ENCODE measurements at regions not wholly inside any gene's neighbourhood (a gene's known extent, or its start where the extent isn't known, plus 50 kb on each side); places are given as distances from the start of the nearest gene placed in this dataset.

DNA sequence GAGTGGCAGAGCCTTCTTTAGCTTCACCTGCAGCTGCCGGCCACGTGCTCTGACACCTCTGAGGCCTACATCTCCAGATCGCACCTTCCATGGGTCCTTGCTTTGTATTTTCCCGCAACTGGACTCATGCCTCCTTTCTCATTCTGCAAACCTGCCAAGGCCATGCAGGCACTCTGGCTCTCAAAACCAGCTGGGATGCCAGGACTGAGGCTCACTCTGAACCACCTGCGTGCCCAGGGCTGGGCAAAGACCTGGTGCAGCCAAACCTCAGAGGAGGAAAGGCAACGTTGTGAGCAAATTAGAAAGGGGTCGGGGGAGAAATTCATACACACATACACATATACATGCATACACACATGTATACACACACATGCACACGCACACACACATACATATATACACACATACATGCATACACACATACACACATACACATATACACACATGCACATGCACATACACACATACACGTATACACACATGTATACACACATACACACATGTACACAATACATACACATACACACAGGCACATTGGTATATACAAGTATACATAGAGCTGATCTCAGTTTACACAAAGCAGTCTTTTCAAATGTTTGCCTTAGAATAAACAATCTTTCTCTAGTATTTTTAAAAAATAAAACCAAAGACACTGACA is 125.2 kb downstream of the RTP5 start:
- H3K36me3 ChIP-seq = no peaks in the 10 kb centered on the region
- no peaks in the 10 kb centered on the region for H3K4me1 ChIP-seq
- H3K27ac ChIP-seq = no peak overlapping the region
- no peak overlapping the region for H3K4me3 ChIP-seq
- DNase-seq = peak in 1 of 2 donors; percentile 35
- intact Hi-C loops (cut with DNase I; ENCODE audit: low total_unique reads) = no loop called here
- TF ChIP-seq, protein P1, sequence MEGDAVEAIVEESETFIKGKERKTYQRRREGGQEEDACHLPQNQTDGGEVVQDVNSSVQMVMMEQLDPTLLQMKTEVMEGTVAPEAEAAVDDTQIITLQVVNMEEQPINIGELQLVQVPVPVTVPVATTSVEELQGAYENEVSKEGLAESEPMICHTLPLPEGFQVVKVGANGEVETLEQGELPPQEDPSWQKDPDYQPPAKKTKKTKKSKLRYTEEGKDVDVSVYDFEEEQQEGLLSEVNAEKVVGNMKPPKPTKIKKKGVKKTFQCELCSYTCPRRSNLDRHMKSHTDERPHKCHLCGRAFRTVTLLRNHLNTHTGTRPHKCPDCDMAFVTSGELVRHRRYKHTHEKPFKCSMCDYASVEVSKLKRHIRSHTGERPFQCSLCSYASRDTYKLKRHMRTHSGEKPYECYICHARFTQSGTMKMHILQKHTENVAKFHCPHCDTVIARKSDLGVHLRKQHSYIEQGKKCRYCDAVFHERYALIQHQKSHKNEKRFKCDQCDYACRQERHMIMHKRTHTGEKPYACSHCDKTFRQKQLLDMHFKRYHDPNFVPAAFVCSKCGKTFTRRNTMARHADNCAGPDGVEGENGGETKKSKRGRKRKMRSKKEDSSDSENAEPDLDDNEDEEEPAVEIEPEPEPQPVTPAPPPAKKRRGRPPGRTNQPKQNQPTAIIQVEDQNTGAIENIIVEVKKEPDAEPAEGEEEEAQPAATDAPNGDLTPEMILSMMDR (IDR thresholded peaks at IDR 0.05) = no peak
- peaks cover 0 to 3% of the 10 kb centered on the region in 2 donors for H3K27me3 ChIP-seq
- no peaks in the 10 kb centered on the region for H3K9me3 ChIP-seq

DNA sequence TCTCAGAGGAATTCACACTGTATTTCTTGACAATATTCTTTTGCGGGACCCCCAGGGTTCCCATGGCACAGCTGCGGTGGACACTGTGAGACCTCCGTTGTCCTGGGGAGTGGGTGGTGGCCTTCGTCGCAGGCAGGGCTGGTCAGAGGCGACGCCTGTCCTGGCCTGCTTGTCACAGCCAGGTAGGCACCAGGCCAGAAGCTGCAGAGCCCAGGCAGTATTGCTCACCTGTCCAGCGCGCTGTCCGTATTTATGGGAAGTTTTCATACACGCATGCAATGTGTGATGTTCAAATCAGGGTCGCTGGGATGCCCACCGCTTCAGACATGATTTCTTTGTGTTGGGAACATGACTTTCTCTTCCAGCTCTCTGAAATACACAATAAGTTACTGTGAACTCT is 126.6 kb downstream of the RTP5 start:
- Histone ChIP-seq H3K4me1 (no peaks in the 10 kb centered on the region), H3K27ac (no peak overlapping the region), H3K9me3 (no peaks in the 10 kb centered on the region), H3K27me3 (peaks cover 0 to 3% of the 10 kb centered on the region in 2 donors), H3K4me3 (no peak overlapping the region), H3K36me3 (no peaks in the 10 kb centered on the region)
- TF ChIP-seq, protein P1 (IDR thresholded peaks at IDR 0.05) = no peak
- DNase-seq = peak in 1 of 2 donors; percentile 35
- intact Hi-C loops (cut with DNase I; ENCODE audit: low total_unique reads) = no loop called here

GRCh38 chr2:241997017-241997416 is 127.5 kb downstream of the RTP5 start:
- no peaks in the 10 kb centered on the region for H3K36me3 ChIP-seq
- H3K4me3 ChIP-seq = no peak overlapping the region
- TF ChIP-seq, protein P1 (IDR thresholded peaks at IDR 0.05) = no peak
- DNase-seq = no peak
- peaks cover 0 to 3% of the 10 kb centered on the region in 2 donors for H3K27me3 ChIP-seq
- no peaks in the 10 kb centered on the region for H3K4me1 ChIP-seq
- intact Hi-C loops (cut with DNase I; ENCODE audit: low total_unique reads) = no loop called here
- H3K9me3 ChIP-seq = no peaks in the 10 kb centered on the region
- no peak overlapping the region for H3K27ac ChIP-seq

DNA sequence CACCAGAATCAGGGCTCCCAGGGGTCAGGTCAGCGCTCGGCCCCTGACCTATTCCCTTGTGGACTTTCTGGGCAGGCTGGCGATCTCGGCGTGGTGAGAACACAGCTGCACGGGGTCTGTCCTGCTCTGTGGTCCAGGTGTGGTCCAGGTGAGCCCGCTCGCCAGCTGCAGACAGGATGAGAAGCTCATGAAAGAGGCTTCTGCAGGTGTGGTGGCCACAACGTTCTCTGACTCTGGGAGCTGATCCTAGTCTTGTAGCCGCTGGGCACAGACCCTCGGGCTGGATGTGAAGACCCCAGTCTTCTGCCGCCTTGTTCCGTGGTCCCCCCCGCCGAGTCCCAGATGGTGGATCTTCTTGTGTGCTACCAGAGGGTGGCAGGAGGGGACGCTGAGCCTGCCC is 129.7 kb downstream of the RTP5 start:
- Histone ChIP-seq H3K4me1 (no peaks in the 10 kb centered on the region), H3K4me3 (no peak overlapping the region), H3K27me3 (peaks cover 0 to 9% of the 10 kb centered on the region in 2 donors), H3K27ac (no peak overlapping the region), H3K9me3 (no peaks in the 10 kb centered on the region), H3K36me3 (no peaks in the 10 kb centered on the region)
- intact Hi-C loops (cut with DNase I; ENCODE audit: low total_unique reads) = no loop called here
- TF ChIP-seq, protein P1 (IDR thresholded peaks at IDR 0.05) = no peak
- peak in 1 of 2 donors; percentile 62 for DNase-seq

DNA sequence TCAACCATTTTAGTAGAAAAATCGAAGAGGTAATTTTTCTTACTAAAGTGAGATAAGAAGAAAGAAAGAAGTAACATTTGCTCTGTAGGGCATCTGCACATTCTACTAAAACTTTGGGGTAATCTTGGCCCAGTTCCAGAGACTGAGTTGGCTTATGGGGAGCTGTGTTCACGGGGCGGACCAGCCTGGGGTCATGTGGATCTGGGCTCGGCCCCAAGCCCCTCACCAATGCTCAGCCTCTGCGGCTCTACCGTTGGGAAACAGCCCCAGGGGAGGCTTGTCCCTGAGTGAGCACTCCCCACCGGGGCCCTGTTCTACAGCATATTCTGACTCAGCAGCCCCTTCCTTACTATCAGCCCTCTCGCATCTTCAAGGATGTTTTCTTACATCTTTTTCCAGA is 132.3 kb downstream of the RTP5 start:
- no peak overlapping the region for H3K4me3 ChIP-seq
- no peaks in the 10 kb centered on the region for H3K36me3 ChIP-seq
- DNase-seq = no peak
- no peaks in the 10 kb centered on the region for H3K4me1 ChIP-seq
- TF ChIP-seq, protein P1 (IDR thresholded peaks at IDR 0.05) = no peak
- peaks cover 0 to 9% of the 10 kb centered on the region in 2 donors for H3K27me3 ChIP-seq
- H3K27ac ChIP-seq = no peak overlapping the region
- H3K9me3 ChIP-seq = no peaks in the 10 kb centered on the region
- intact Hi-C loops (cut with DNase I; ENCODE audit: low total_unique reads) = no loop called here
